BLaER1 treated with 17β-estradiol and CSF1 and Interleukin-3, amounts not matched to agents 10 nM and 100 nM (cell line): ENCODE measurements at regions not wholly inside any gene's neighbourhood (a gene's known extent, or its start where the extent isn't known, plus 50 kb on each side); places are given as distances from the start of the nearest gene placed in this dataset.

ENCODE experiments used
- H3K27ac ChIP-seq, 11 experiments: shearing (Covaris generic); formaldehyde crosslinking; 2 replicates each; pipeline ENCODE4 v1.8.1; 2022
- H3K27me3 ChIP-seq, 11 experiments: shearing (Covaris generic); formaldehyde crosslinking; 2 replicates each; pipeline ENCODE4 v1.8.1; 2022
- H3K36me3 ChIP-seq, 11 experiments: shearing (Covaris generic); formaldehyde crosslinking; 2 replicates each; pipeline ENCODE4 v1.8.1; 2022
- H3K4me1 ChIP-seq, 10 experiments: shearing (Covaris generic); formaldehyde crosslinking; 2 replicates each; pipeline ENCODE4 v1.8.1; 2022
- H3K4me2 ChIP-seq, 11 experiments: shearing (Covaris generic); formaldehyde crosslinking; 2 replicates each; pipeline ENCODE4 v1.8.1; 2022
- H3K4me3 ChIP-seq, 10 experiments: shearing (Covaris generic); formaldehyde crosslinking; 2 replicates each; pipeline ENCODE4 v1.8.1; 2022
- H3K9ac ChIP-seq, 11 experiments: shearing (Covaris generic); formaldehyde crosslinking; 2 replicates each; pipeline ENCODE4 v1.8.1; 2022
- H3K9me3 ChIP-seq, 11 experiments: shearing (Covaris generic); formaldehyde crosslinking; replicated peaks in 1 of 11; 2 replicates each; pipeline ENCODE4 v1.8.1; 2022
- H4K20me1 ChIP-seq, 11 experiments: shearing (Covaris generic); formaldehyde crosslinking; 2 replicates each; pipeline ENCODE4 v1.8.1; 2022
- Cebpa-rat ChIP-seq, 11 experiments: shearing (Covaris generic); IDR thresholded peaks; 2 replicates each; pipeline ENCODE4 v1.8.1; 2022

GRCh38 chr15:94615688-94616087 is 384.3 kb downstream of the MCTP2 start:
- Histone ChIP-seq H3K27ac (no peak overlapping the region), H3K9ac (no peak overlapping the region), H3K4me2 (no peak overlapping the region), H3K36me3 (no peaks in the 10 kb centered on the region), H3K9me3 (peaks cover 0 to 17% (median 4%) of the 10 kb centered on the region in 11 experiments; a peak in 2 of 22 replicates), H4K20me1 (peaks cover 0 to 8% (median 0%) of the 10 kb centered on the region in 11 experiments; a peak in 1 of 22 replicates), H3K4me1 (peaks cover 15 to 33% (median 22%) of the 10 kb centered on the region in 10 experiments), H3K4me3 (no peak overlapping the region), H3K27me3 (peaks cover 0 to 83% (median 7%) of the 10 kb centered on the region in 11 experiments; a peak in 11 of 22 replicates)
- TF ChIP-seq Cebpa-rat (IDR thresholded peaks at IDR 0.05) = no peak

- peaks cover 0 to 13% (median 2%) of the 10 kb centered on the region in 10 experiments; a peak in 8 of 20 replicates for H3K4me1 ChIP-seq
- no peak for TF ChIP-seq Cebpa-rat (IDR thresholded peaks at IDR 0.05)
- no peak overlapping the region for H3K4me2 ChIP-seq
- no peaks in the 10 kb centered on the region for H4K20me1 ChIP-seq
- H3K9me3 ChIP-seq = peaks cover 0 to 11% (median 0%) of the 10 kb centered on the region in 11 experiments; a peak in 2 of 22 replicates
- no peak overlapping the region for H3K9ac ChIP-seq
- H3K27ac ChIP-seq = no peak overlapping the region
- no peak overlapping the region for H3K4me3 ChIP-seq
- no peaks in the 10 kb centered on the region for H3K36me3 ChIP-seq
- peaks cover 0 to 55% (median 0%) of the 10 kb centered on the region in 11 experiments; a peak in 6 of 22 replicates for H3K27me3 ChIP-seq
These were observed 389.3 kb downstream of the MCTP2 start for GRCh38 chr15:94620632-94621031.

- Histone ChIP-seq H3K4me1 (peaks cover 0 to 13% (median 2%) of the 10 kb centered on the region in 10 experiments; a peak in 8 of 20 replicates), H3K27ac (no peak overlapping the region), H3K9ac (no peak overlapping the region), H3K4me3 (no peak overlapping the region), H3K36me3 (no peaks in the 10 kb centered on the region), H4K20me1 (no peaks in the 10 kb centered on the region), H3K4me2 (no peak overlapping the region), H3K27me3 (peaks cover 0 to 44% (median 0%) of the 10 kb centered on the region in 11 experiments; a peak in 6 of 22 replicates), H3K9me3 (0 out of 22 replicates have a peak, but pooled peaks cover 0 to 7% (median 0%) of the 10 kb centered on the region in 11 experiments)
- TF ChIP-seq Cebpa-rat (IDR thresholded peaks at IDR 0.05) = no peak
These were observed 390.4 kb downstream of the MCTP2 start for GRCh38 chr15:94621736-94622135.

GRCh38 chr15:94626949-94627348 is 395.6 kb downstream of the MCTP2 start:
- Histone ChIP-seq H4K20me1 (no peaks in the 10 kb centered on the region; a peak in 1 of 22 replicates), H3K36me3 (no peaks in the 10 kb centered on the region), H3K9ac (no peak overlapping the region), H3K9me3 (0 out of 22 replicates have a peak, but pooled peaks cover 0 to 7% (median 0%) of the 10 kb centered on the region in 11 experiments), H3K4me2 (no peak overlapping the region), H3K27me3 (peaks cover 0 to 23% (median 0%) of the 10 kb centered on the region in 11 experiments; a peak in 5 of 22 replicates), H3K27ac (no peak overlapping the region), H3K4me3 (no peak overlapping the region), H3K4me1 (peaks cover 0 to 8% (median 6%) of the 10 kb centered on the region in 10 experiments; a peak in 10 of 20 replicates)
- TF ChIP-seq Cebpa-rat (IDR thresholded peaks at IDR 0.05) = no peak

GRCh38 chr15:94631608-94632007 is 400.2 kb downstream of the MCTP2 start:
- no peaks in the 10 kb centered on the region; a peak in 1 of 22 replicates for H4K20me1 ChIP-seq
- H3K27me3 ChIP-seq = peaks cover 0 to 34% (median 0%) of the 10 kb centered on the region in 11 experiments; a peak in 5 of 22 replicates
- no peaks in the 10 kb centered on the region for H3K9me3 ChIP-seq
- H3K4me2 ChIP-seq = peak overlapping the region in 8 of 11 experiments; percentile 14 to 59 (median 34); a peak in 14 of 22 replicates
- peaks cover 0 to 9% (median 6%) of the 10 kb centered on the region in 10 experiments; a peak in 10 of 20 replicates for H3K4me1 ChIP-seq
- H3K9ac ChIP-seq = no peak overlapping the region
- no peaks in the 10 kb centered on the region for H3K36me3 ChIP-seq
- no peak overlapping the region for H3K27ac ChIP-seq
- TF ChIP-seq Cebpa-rat (IDR thresholded peaks at IDR 0.05) = no peak
- no peak overlapping the region for H3K4me3 ChIP-seq

- H3K27ac ChIP-seq = no peak overlapping the region
- no peaks in the 10 kb centered on the region for H3K36me3 ChIP-seq
- no peaks in the 10 kb centered on the region for H3K9me3 ChIP-seq
- H3K9ac ChIP-seq = no peak overlapping the region
- H4K20me1 ChIP-seq = no peaks in the 10 kb centered on the region
- no peak for TF ChIP-seq Cebpa-rat (IDR thresholded peaks at IDR 0.05)
- peaks cover 0 to 14% (median 0%) of the 10 kb centered on the region in 11 experiments; a peak in 3 of 22 replicates for H3K27me3 ChIP-seq
- no peak overlapping the region for H3K4me2 ChIP-seq
- H3K4me1 ChIP-seq = no peaks in the 10 kb centered on the region
- H3K4me3 ChIP-seq = no peak overlapping the region
These were observed 406.8 kb downstream of the MCTP2 start for GRCh38 chr15:94638183-94638582.

- no peak overlapping the region for H3K4me2 ChIP-seq
- H4K20me1 ChIP-seq = no peaks in the 10 kb centered on the region
- H3K27ac ChIP-seq = no peak overlapping the region
- H3K9ac ChIP-seq = no peak overlapping the region
- no peaks in the 10 kb centered on the region for H3K9me3 ChIP-seq
- no peak for TF ChIP-seq Cebpa-rat (IDR thresholded peaks at IDR 0.05)
- H3K4me3 ChIP-seq = no peak overlapping the region
- no peaks in the 10 kb centered on the region for H3K4me1 ChIP-seq
- no peaks in the 10 kb centered on the region; a peak in 1 of 22 replicates for H3K27me3 ChIP-seq
- no peaks in the 10 kb centered on the region for H3K36me3 ChIP-seq
These were observed 408.3 kb downstream of the MCTP2 start for GRCh38 chr15:94639701-94640100.

GRCh38 chr15:94644433-94644832 is 413.1 kb downstream of the MCTP2 start:
- no peak overlapping the region for H3K4me3 ChIP-seq
- H3K4me1 ChIP-seq = no peaks in the 10 kb centered on the region
- no peaks in the 10 kb centered on the region for H3K36me3 ChIP-seq
- H3K9me3 ChIP-seq = no peaks in the 10 kb centered on the region
- no peak for TF ChIP-seq Cebpa-rat (IDR thresholded peaks at IDR 0.05)
- H4K20me1 ChIP-seq = no peaks in the 10 kb centered on the region
- no peak overlapping the region for H3K9ac ChIP-seq
- H3K27ac ChIP-seq = no peak overlapping the region
- H3K27me3 ChIP-seq = peaks cover 0 to 10% (median 0%) of the 10 kb centered on the region in 11 experiments; a peak in 2 of 22 replicates
- no peak overlapping the region for H3K4me2 ChIP-seq

GRCh38 chr15:94653071-94653470 is 421.7 kb downstream of the MCTP2 start:
- no peak for TF ChIP-seq Cebpa-rat (IDR thresholded peaks at IDR 0.05)
- H3K4me3 ChIP-seq = no peak overlapping the region
- no peaks in the 10 kb centered on the region for H3K9me3 ChIP-seq
- no peak overlapping the region for H3K27ac ChIP-seq
- H4K20me1 ChIP-seq = no peaks in the 10 kb centered on the region
- no peaks in the 10 kb centered on the region for H3K4me1 ChIP-seq
- H3K27me3 ChIP-seq = peaks cover 0 to 11% (median 0%) of the 10 kb centered on the region in 11 experiments; a peak in 1 of 22 replicates
- no peak overlapping the region for H3K9ac ChIP-seq
- H3K36me3 ChIP-seq = no peaks in the 10 kb centered on the region
- no peak overlapping the region for H3K4me2 ChIP-seq
